ENCODE measurements at regions not wholly inside any gene's neighbourhood (a gene's known extent, or its start where the extent isn't known, plus 50 kb on each side); places are given as distances from the start of the nearest gene placed in this dataset.

DNA sequence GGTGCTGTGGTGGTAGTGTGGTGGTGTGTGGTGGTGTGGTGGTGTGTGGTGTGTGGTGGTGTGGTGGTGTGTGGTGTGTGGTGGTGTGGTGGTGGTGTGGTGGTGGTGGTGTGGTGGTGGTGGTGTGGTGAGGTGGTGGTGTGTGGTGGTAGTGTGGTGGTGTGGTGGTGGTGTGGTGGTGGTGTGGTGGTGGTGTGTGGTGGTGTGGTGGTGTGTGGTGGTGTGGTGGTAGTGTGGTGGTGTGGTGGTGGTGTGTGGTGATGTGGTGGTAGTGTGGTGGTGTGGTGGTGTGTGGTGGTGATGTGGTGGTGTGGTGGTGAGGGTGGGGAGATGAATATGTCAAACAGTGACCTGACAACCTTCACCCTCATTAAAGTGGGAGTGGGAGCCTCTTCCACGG is 55.6 kb upstream of the DLGAP1 start:
- TF ChIP-seq, protein P1, sequence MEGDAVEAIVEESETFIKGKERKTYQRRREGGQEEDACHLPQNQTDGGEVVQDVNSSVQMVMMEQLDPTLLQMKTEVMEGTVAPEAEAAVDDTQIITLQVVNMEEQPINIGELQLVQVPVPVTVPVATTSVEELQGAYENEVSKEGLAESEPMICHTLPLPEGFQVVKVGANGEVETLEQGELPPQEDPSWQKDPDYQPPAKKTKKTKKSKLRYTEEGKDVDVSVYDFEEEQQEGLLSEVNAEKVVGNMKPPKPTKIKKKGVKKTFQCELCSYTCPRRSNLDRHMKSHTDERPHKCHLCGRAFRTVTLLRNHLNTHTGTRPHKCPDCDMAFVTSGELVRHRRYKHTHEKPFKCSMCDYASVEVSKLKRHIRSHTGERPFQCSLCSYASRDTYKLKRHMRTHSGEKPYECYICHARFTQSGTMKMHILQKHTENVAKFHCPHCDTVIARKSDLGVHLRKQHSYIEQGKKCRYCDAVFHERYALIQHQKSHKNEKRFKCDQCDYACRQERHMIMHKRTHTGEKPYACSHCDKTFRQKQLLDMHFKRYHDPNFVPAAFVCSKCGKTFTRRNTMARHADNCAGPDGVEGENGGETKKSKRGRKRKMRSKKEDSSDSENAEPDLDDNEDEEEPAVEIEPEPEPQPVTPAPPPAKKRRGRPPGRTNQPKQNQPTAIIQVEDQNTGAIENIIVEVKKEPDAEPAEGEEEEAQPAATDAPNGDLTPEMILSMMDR (IDR thresholded peaks at IDR 0.05; ENCODE audit: low read depth, low read length, missing input control): no peak
- no peak for TF ChIP-seq TAF1 (conservative IDR thresholded peaks at IDR 0.05)
- TF ChIP-seq, protein P2, sequence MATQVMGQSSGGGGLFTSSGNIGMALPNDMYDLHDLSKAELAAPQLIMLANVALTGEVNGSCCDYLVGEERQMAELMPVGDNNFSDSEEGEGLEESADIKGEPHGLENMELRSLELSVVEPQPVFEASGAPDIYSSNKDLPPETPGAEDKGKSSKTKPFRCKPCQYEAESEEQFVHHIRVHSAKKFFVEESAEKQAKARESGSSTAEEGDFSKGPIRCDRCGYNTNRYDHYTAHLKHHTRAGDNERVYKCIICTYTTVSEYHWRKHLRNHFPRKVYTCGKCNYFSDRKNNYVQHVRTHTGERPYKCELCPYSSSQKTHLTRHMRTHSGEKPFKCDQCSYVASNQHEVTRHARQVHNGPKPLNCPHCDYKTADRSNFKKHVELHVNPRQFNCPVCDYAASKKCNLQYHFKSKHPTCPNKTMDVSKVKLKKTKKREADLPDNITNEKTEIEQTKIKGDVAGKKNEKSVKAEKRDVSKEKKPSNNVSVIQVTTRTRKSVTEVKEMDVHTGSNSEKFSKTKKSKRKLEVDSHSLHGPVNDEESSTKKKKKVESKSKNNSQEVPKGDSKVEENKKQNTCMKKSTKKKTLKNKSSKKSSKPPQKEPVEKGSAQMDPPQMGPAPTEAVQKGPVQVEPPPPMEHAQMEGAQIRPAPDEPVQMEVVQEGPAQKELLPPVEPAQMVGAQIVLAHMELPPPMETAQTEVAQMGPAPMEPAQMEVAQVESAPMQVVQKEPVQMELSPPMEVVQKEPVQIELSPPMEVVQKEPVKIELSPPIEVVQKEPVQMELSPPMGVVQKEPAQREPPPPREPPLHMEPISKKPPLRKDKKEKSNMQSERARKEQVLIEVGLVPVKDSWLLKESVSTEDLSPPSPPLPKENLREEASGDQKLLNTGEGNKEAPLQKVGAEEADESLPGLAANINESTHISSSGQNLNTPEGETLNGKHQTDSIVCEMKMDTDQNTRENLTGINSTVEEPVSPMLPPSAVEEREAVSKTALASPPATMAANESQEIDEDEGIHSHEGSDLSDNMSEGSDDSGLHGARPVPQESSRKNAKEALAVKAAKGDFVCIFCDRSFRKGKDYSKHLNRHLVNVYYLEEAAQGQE (IDR thresholded peaks at IDR 0.05): no peak
- TF ChIP-seq, protein P3, sequence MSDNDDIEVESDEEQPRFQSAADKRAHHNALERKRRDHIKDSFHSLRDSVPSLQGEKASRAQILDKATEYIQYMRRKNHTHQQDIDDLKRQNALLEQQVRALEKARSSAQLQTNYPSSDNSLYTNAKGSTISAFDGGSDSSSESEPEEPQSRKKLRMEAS (IDR thresholded peaks at IDR 0.05): no peak
- TF ChIP-seq JUND (IDR thresholded peaks at IDR 0.05): no peak
- TF ChIP-seq YY1 (IDR thresholded peaks at IDR 0.05): no peak
- TF ChIP-seq GABPA (IDR thresholded peaks at IDR 0.05 in 1 of 2, conservative IDR thresholded peaks at IDR 0.05 in 1 of 2): no peak
- no peak for TF ChIP-seq SP1 (IDR thresholded peaks at IDR 0.05)
- TF ChIP-seq HNF4G (IDR thresholded peaks at IDR 0.05): no peak
- no peak for TF ChIP-seq EGR1 (IDR thresholded peaks at IDR 0.05; ENCODE audit: low read depth in 2 of 2)
- TF ChIP-seq, protein P4, sequence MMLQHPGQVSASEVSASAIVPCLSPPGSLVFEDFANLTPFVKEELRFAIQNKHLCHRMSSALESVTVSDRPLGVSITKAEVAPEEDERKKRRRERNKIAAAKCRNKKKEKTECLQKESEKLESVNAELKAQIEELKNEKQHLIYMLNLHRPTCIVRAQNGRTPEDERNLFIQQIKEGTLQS (IDR thresholded peaks at IDR 0.05): no peak

All from liver (tissue), 3 donors.